OCI-LY1 (cell line): ENCODE measurements at regions not wholly inside any gene's neighbourhood (a gene's known extent, or its start where the extent isn't known, plus 50 kb on each side); places are given as distances from the start of the nearest gene placed in this dataset.

Experiments used
- CTCF ChIP-seq: fragments of 200-600 bp; sonication (generic), shearing (Covaris generic); IDR thresholded peaks from 2 replicates; pipeline ENCODE4 v1.5.1; 2017; ENCODE audit warnings: mild to moderate bottlenecking, antibody characterized with exemption, low read length, moderate library complexity, mixed read lengths
- EZH2 ChIP-seq: fragments of 200-600 bp; sonication (generic), shearing (Covaris generic); IDR thresholded peaks from 2 replicates; pipeline ENCODE4 v1.8.0; 2017; ENCODE audit warnings: borderline replicate concordance, mixed run types, mild to moderate bottlenecking, antibody characterized with exemption, low read length, moderate library complexity, mixed read lengths

- TF ChIP-seq CTCF (no peak), EZH2 (no peak)
Measured at GRCh38 chr6:10219510-10219909, 195.4 kb downstream of the TFAP2A start.
